ENCODE measurements at regions not wholly inside any gene's neighbourhood (a gene's known extent, or its start where the extent isn't known, plus 50 kb on each side); places are given as distances from the start of the nearest gene placed in this dataset.

DNA sequence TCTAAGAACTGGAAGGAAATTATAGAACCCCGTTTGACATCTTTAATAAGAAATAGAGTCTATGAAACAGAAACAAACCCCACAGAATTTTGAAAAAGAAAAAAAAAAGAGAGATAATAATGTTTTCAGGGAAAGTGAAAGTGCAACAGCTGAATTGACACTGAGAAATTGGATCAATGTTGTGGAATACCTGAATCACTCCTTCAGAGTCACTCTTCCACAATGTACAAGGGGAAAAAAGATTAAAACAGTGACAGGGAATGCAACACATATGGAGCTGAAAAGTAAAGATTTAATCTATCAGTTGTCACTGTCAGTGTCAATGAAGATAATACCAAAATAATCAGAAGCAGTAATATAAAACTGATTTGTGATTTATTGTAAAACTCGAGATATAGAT is 520.8 kb upstream of the HS3ST5 start:
- in situ Hi-C loops (cut with MboI) = no loop called here
- intact Hi-C loops (cut with micrococcal nuclease; ENCODE audit: unreplicated experiment) = no loop called here
- BruUV-seq (replicated peaks) = no TSS peak
- no peak overlapping the region for H3K4me3 ChIP-seq
- H3K4me1 ChIP-seq (ENCODE audit: control insufficient read depth, insufficient read depth, low read length) = no peaks in the 10 kb centered on the region
- ChIA-PET SMC1A (ENCODE audit: uncharacterized antibody, unreplicated experiment) (interaction anchor here (0.6 to 2.2 kb wide), 7 partner anchors 14 to 726 kb away, joined by 3 to 6 read pairs (median 3); no protein-coding TSS in a partner anchor), RAD21 (ENCODE audit: unreplicated experiment) (interaction anchor here (0.9 kb wide), 1 partner anchor 146 kb away, joined by 3 read pairs; no protein-coding TSS in a partner anchor), CTCF (no interaction called here), POLR2A (interaction anchor here (0.6 kb wide), 1 partner anchor 51 kb away, joined by 3 read pairs; no protein-coding TSS in a partner anchor)
- H3K36me3 ChIP-seq (ENCODE audit: control insufficient read depth in 2 of 2, insufficient read depth in 2 of 2, low read length in 1 of 2) = no peaks in the 10 kb centered on the region
- ATAC-seq = no peak
- no peak overlapping the region for H2AFZ ChIP-seq (ENCODE audit: control insufficient read depth, low read depth, low read length)
- 0% methylated on average over 2 of the region's 2 CpGs for WGBS (ENCODE audit: insufficient coverage, insufficient replicate concordance, low lambda C conversion rate, missing lambda C conversion rate)
- no peaks in the 10 kb centered on the region for H3K9me3 ChIP-seq (replicated peaks; ENCODE audit: control insufficient read depth, insufficient read depth, low read length)
- no peaks in the 10 kb centered on the region for H4K20me1 ChIP-seq (ENCODE audit: control insufficient read depth, insufficient read depth)
- no peaks in the 10 kb centered on the region for H3K27me3 ChIP-seq (replicated peaks in 1 of 2; ENCODE audit: control insufficient read depth in 2 of 2, insufficient read depth in 2 of 2, low read length in 1 of 2)
- H3K27ac ChIP-seq (ENCODE audit: control insufficient read depth, insufficient read depth) = no peak overlapping the region
- FAIRE-seq = no peak
- H3K79me2 ChIP-seq (ENCODE audit: control insufficient read depth, insufficient read depth, low read length) = no peaks in the 10 kb centered on the region
- no peak for DNase-seq (ENCODE audit: low read depth, low spot score)
- H3K4me2 ChIP-seq (ENCODE audit: control insufficient read depth, insufficient read depth) = no peak overlapping the region
- TF ChIP-seq DPF2 (IDR thresholded peaks at IDR 0.05) = no peak
- TF ChIP-seq CHD2 (IDR thresholded peaks at IDR 0.05; ENCODE audit: borderline replicate concordance, low read depth, low read length) = no peak
- no peak for TF ChIP-seq CUX1 (IDR thresholded peaks at IDR 0.05; ENCODE audit: insufficient replicate concordance, low read depth, low read length)
- TF ChIP-seq FOS (IDR thresholded peaks at IDR 0.05; ENCODE audit: borderline replicate concordance, extremely low read depth, insufficient read length) = no peak
- no peak for TF ChIP-seq ETV6 (conservative IDR thresholded peaks at IDR 0.05 in 1 of 2, IDR thresholded peaks at IDR 0.05 in 1 of 2; ENCODE audit: borderline replicate concordance in 1 of 2, low read depth in 1 of 2)
- TF ChIP-seq YBX1 (IDR thresholded peaks at IDR 0.05) = no peak
- TF ChIP-seq ZNF217 (IDR thresholded peaks at IDR 0.05) = no peak
- TF ChIP-seq NR2C2 (IDR thresholded peaks at IDR 0.05; ENCODE audit: borderline replicate concordance, control insufficient read depth, insufficient read length, low read depth) = no peak
- TF ChIP-seq E2F8 (IDR thresholded peaks at IDR 0.05; ENCODE audit: low read depth, partially characterized antibody) = no peak
- TF ChIP-seq EED (IDR thresholded peaks at IDR 0.05; ENCODE audit: low read depth) = no peak
- no peak for TF ChIP-seq FOXK2 (IDR thresholded peaks at IDR 0.05)
- TF ChIP-seq, protein P1, sequence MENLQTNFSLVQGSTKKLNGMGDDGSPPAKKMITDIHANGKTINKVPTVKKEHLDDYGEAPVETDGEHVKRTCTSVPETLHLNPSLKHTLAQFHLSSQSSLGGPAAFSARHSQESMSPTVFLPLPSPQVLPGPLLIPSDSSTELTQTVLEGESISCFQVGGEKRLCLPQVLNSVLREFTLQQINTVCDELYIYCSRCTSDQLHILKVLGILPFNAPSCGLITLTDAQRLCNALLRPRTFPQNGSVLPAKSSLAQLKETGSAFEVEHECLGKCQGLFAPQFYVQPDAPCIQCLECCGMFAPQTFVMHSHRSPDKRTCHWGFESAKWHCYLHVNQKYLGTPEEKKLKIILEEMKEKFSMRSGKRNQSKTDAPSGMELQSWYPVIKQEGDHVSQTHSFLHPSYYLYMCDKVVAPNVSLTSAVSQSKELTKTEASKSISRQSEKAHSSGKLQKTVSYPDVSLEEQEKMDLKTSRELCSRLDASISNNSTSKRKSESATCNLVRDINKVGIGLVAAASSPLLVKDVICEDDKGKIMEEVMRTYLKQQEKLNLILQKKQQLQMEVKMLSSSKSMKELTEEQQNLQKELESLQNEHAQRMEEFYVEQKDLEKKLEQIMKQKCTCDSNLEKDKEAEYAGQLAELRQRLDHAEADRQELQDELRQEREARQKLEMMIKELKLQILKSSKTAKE (IDR thresholded peaks at IDR 0.05; ENCODE audit: low read depth, poor library complexity, severe bottlenecking) = no peak
- no peak for TF ChIP-seq SUPT20H (IDR thresholded peaks at IDR 0.05; ENCODE audit: borderline replicate concordance, control insufficient read depth, low read depth, low read length)
- no peak overlapping the region for H3K9ac ChIP-seq (ENCODE audit: control insufficient read depth, insufficient read depth, low read length)
